B cell (primary cell): ENCODE measurements at regions not wholly inside any gene's neighbourhood (a gene's known extent, or its start where the extent isn't known, plus 50 kb on each side); places are given as distances from the start of the nearest gene placed in this dataset.

ENCODE experiments used
- ATAC-seq: fragments of 200-7000 bp; cut with Tn5 transposase; one replicate; pipeline ENCODE4 v1.10.0; 2021; ENCODE audit warnings: low read depth, mild to moderate bottlenecking, moderate number of reproducible peaks, moderate library complexity
- CTCF ChIA-PET: fragments of 350-600 bp; sonication (Branson Sonifier 250); formaldehyde crosslinking; loops from one replicate; lab custom pipeline; 2021; ENCODE audit warnings: antibody characterized with exemption, inconsistent platforms; lab: Charles Lee
- POLR2A ChIA-PET: fragments of 350-600 bp; sonication (Branson Sonifier 250); formaldehyde crosslinking; loops from one replicate; lab custom pipeline; 2021; ENCODE audit warnings: antibody characterized with exemption; lab: Charles Lee
- DNase-seq: peaks from one replicate; pipeline ENCODE4 v3.0.0; 2013
- H2AFZ ChIP-seq: 2 replicates; pipeline ENCODE4 v1.6.1; 2012; ENCODE audit warnings: mild to moderate bottlenecking, low read depth, low read length; ENCODE audit not compliant: insufficient read depth, poor library complexity, severe bottlenecking
- H3K27ac ChIP-seq, 2 donors: 1 replicate in 1 of 2; 2 replicates in 1 of 2; pipeline ENCODE4 v1.5.1; 2012 to 2013; ENCODE audit warnings: low read length in 2 of 2, mild to moderate bottlenecking in 2 of 2, moderate library complexity in 1 of 2
- H3K27me3 ChIP-seq, 4 experiments: fragments of 200-600 bp in 1 of 4; sonication (generic) in 1 of 4; replicated peaks in 1 of 4; 1 replicate in 2 of 4; 2 replicates in 2 of 4; pipeline versions ENCODE4 v1.6.1 to v1.7.0; 2013 to 2016; ENCODE audit warnings: low read length in 3 of 4, mild to moderate bottlenecking in 2 of 4, mixed read lengths in 1 of 4, moderate library complexity in 1 of 4; ENCODE audit not compliant: insufficient read depth in 4 of 4, control insufficient read depth in 3 of 4; ENCODE audit errors: control extremely low read depth in 1 of 4
- H3K36me3 ChIP-seq, 2 experiments: replicated peaks in 1 of 2; 1 replicate in 1 of 2; 2 replicates in 1 of 2; pipeline versions ENCODE4 v1.6.1 to v1.7.1; 2013; ENCODE audit warnings: low read length in 1 of 2; ENCODE audit not compliant: insufficient read depth in 2 of 2, control insufficient read depth in 1 of 2; ENCODE audit errors: control extremely low read depth in 1 of 2, extremely low read depth in 1 of 2
- H3K4me1 ChIP-seq, 2 donors: fragments of 200-600 bp in 1 of 2; sonication (generic) in 1 of 2; 1 replicate in 1 of 2; 2 replicates in 1 of 2; pipeline versions ENCODE4 v1.5.1 to v1.6.1; 2013 to 2017; ENCODE audit warnings: low read length in 2 of 2; ENCODE audit not compliant: control insufficient read depth in 2 of 2, insufficient read depth in 2 of 2
- H3K4me2 ChIP-seq: replicated peaks from 2 replicates; pipeline ENCODE3; 2012; ENCODE audit warnings: mild to moderate bottlenecking, low read depth, low read length; ENCODE audit not compliant: poor library complexity, severe bottlenecking
- H3K4me3 ChIP-seq, 5 experiments: fragments of 200-600 bp in 1 of 5; sonication (generic) in 1 of 5; 1 replicate in 3 of 5; 2 replicates in 2 of 5; pipeline versions ENCODE4 v1.5.1 to v1.7.0; 2011 to 2016; ENCODE audit warnings: low read length in 4 of 5, mild to moderate bottlenecking in 4 of 5, low read depth in 2 of 5, control low read depth in 1 of 5, moderate library complexity in 1 of 5; ENCODE audit not compliant: insufficient read depth in 1 of 5; ENCODE audit errors: control extremely low read depth in 1 of 5, extremely low read depth in 1 of 5
- H3K79me2 ChIP-seq: fragments of 200-600 bp; sonication (generic); one replicate; pipeline ENCODE4 v1.6.0; 2016; ENCODE audit warnings: low read length; ENCODE audit not compliant: control insufficient read depth, insufficient read depth
- H3K9ac ChIP-seq: fragments of 200-600 bp; sonication (generic); 2 replicates; pipeline ENCODE4 v1.6.1; 2017; ENCODE audit warnings: mild to moderate bottlenecking, low read length, moderate library complexity
- H3K9me3 ChIP-seq, 3 donors: one replicate each; pipeline versions ENCODE4 v1.6.1 to v1.7.1; 2013; ENCODE audit warnings: low read length in 2 of 3; ENCODE audit not compliant: control insufficient read depth in 2 of 3, insufficient read depth in 1 of 3; ENCODE audit errors: control extremely low read depth in 1 of 3
- H4K20me1 ChIP-seq: 2 replicates; pipeline ENCODE4 v1.6.0; 2012; ENCODE audit warnings: mild to moderate bottlenecking, low read length; ENCODE audit not compliant: insufficient read depth, control insufficient read depth, poor library complexity, severe bottlenecking
- H3K27ac Mint-ChIP-seq: one replicate; pipeline ENCODE4 v1.8.0; 2021; ENCODE audit warnings: mixed read lengths
- H3K27me3 Mint-ChIP-seq: one replicate; pipeline ENCODE4 v1.8.0; 2021; ENCODE audit warnings: mixed read lengths
- H3K4me1 Mint-ChIP-seq: one replicate; pipeline ENCODE4 v1.8.0; 2021; ENCODE audit warnings: mixed read lengths
- H3K4me3 Mint-ChIP-seq: one replicate; pipeline ENCODE4 v1.8.0; 2021; ENCODE audit warnings: mixed read lengths
- H3K9me3 Mint-ChIP-seq: one replicate; pipeline ENCODE4 v1.8.0; 2022; ENCODE audit warnings: mixed read lengths; ENCODE audit not compliant: insufficient read depth
- CTCF ChIP-seq: fragments of 200-600 bp; IDR thresholded peaks from one replicate; pipeline ENCODE4 v1.8.0; 2022; ENCODE audit warnings: antibody characterized with exemption, mild to moderate bottlenecking
- EZH2 ChIP-seq: IDR thresholded peaks from 2 replicates; pipeline ENCODE4 v1.6.1; 2012; ENCODE audit warnings: borderline replicate concordance, low read depth, mild to moderate bottlenecking, moderate library complexity, low read length; ENCODE audit not compliant: insufficient read depth, poor library complexity, severe bottlenecking
- whole genome bisulfite sequencing: methylation state at CpG from one replicate; pipeline ENCODE4 v1.1.5; 2013; ENCODE audit warnings: missing lambda C conversion rate; ENCODE audit not compliant: insufficient coverage; 5-methylcytosine and 5-hydroxymethylcytosine counted together
- intact Hi-C: fragments of 100-400 bp; cut with micrococcal nuclease; formaldehyde crosslinking; loops from one replicate; pipeline ENCODE4 v1.10.0; 2022

GRCh38 chr5:28580616-28581015 lies 1542.2 kb upstream of the CDH9 start:
- no peak overlapping the region for H3K4me3 ChIP-seq
- H3K27me3 ChIP-seq, result no peaks in the 10 kb centered on the region
- H3K4me1 ChIP-seq, result no peaks in the 10 kb centered on the region
- no peak overlapping the region for H3K4me2 ChIP-seq
- no peak overlapping the region for H3K9ac ChIP-seq
- no peak for TF ChIP-seq CTCF
- TF ChIP-seq EZH2, result no peak
- peaks cover 0 to under 1% (median 0%) of the 10 kb centered on the region in 3 donors for H3K9me3 ChIP-seq
- ATAC-seq (no peak), DNase-seq (no peak)
- H2AFZ ChIP-seq, result no peak overlapping the region
- Mint-ChIP-seq H3K9me3 (peaks cover 11% of the 10 kb centered on the region), H3K4me1 (no peaks in the 10 kb centered on the region), H3K4me3 (no peak overlapping the region), H3K27me3 (no peaks in the 10 kb centered on the region), H3K27ac (no peak overlapping the region)
- POLR2A ChIA-PET, result no interaction called here
- H3K79me2 ChIP-seq, result no peaks in the 10 kb centered on the region
- no peaks in the 10 kb centered on the region for H4K20me1 ChIP-seq
- intact Hi-C loops, result no loop called here
- 100% methylated on average over 2 of the region's 4 CpGs for WGBS
- no peaks in the 10 kb centered on the region for H3K36me3 ChIP-seq
- CTCF ChIA-PET, result no interaction called here
- H3K27ac ChIP-seq, result no peak overlapping the region

- H3K4me1 ChIP-seq, result no peaks in the 10 kb centered on the region
- Mint-ChIP-seq H3K9me3 (peaks cover 9% of the 10 kb centered on the region), H3K4me1 (no peaks in the 10 kb centered on the region), H3K27me3 (no peaks in the 10 kb centered on the region), H3K4me3 (no peak overlapping the region), H3K27ac (no peak overlapping the region)
- 71% methylated on average over 2 of the region's 2 CpGs for WGBS
- no peak for DNase-seq
- no peak overlapping the region for H3K9ac ChIP-seq
- no peak overlapping the region for H3K27ac ChIP-seq
- H3K9me3 ChIP-seq, result peaks cover 0 to 7% (median 0%) of the 10 kb centered on the region in 3 donors
- no peaks in the 10 kb centered on the region for H3K36me3 ChIP-seq
- no peak overlapping the region for H3K4me2 ChIP-seq
- ChIA-PET CTCF (no interaction called here), POLR2A (no interaction called here)
- no peaks in the 10 kb centered on the region for H4K20me1 ChIP-seq
- no peak overlapping the region for H2AFZ ChIP-seq
- no peak for ATAC-seq
- no peaks in the 10 kb centered on the region for H3K27me3 ChIP-seq
- no peak overlapping the region for H3K4me3 ChIP-seq
- intact Hi-C loops, result no loop called here
- no peaks in the 10 kb centered on the region for H3K79me2 ChIP-seq
- no peak for TF ChIP-seq CTCF
Measured at GRCh38 chr5:28576022-28576421, 1537.6 kb upstream of the CDH9 start.
